Nephron (organoid): ENCODE measurements at regions not wholly inside any gene's neighbourhood (a gene's known extent, or its start where the extent isn't known, plus 50 kb on each side); places are given as distances from the start of the nearest gene placed in this dataset.

Experiments used
- H3K27ac Mint-ChIP-seq, 3 experiments: 2 replicates each; pipeline ENCODE4 v1.8.0; 2020; ENCODE audit warnings: mixed read lengths in 3 of 3, mild to moderate bottlenecking in 2 of 3, moderate library complexity in 1 of 3
- H3K27me3 Mint-ChIP-seq: 2 replicates; pipeline ENCODE4 v1.8.0; 2021; ENCODE audit warnings: low read depth, mild to moderate bottlenecking, moderate library complexity, mixed read lengths
- H3K36me3 Mint-ChIP-seq: 2 replicates; pipeline ENCODE4 v1.8.0; 2020; ENCODE audit warnings: low read depth, mixed read lengths
- H3K4me1 Mint-ChIP-seq: 2 replicates; pipeline ENCODE4 v1.8.0; 2020; ENCODE audit warnings: mixed read lengths
- H3K4me3 Mint-ChIP-seq, 3 experiments: 2 replicates each; pipeline ENCODE4 v1.8.0; 2020; ENCODE audit warnings: mild to moderate bottlenecking in 3 of 3, mixed read lengths in 3 of 3, moderate library complexity in 2 of 3
- H3K9me3 Mint-ChIP-seq: 2 replicates; pipeline ENCODE4 v1.8.0; 2020; ENCODE audit warnings: mixed read lengths
- CTCF ChIP-seq, 3 experiments: fragments of 200-600 bp; sonication (generic); IDR thresholded peaks; one replicate each; pipeline ENCODE4 v1.5.0; 2021; ENCODE audit warnings: antibody characterized with exemption in 3 of 3; ENCODE audit not compliant: unreplicated experiment in 3 of 3

GRCh38 chr11:87463486-87464102 lies 425.9 kb downstream of the TMEM135 start:
- H3K4me3 Mint-ChIP-seq: no peak overlapping the region
- TF ChIP-seq CTCF (IDR thresholded peaks at IDR 0.05; ENCODE audit: unreplicated experiment in 3 of 3): peak; percentile 37 to 49 (median 44)
- peaks cover 28% of the 10 kb centered on the region for H3K4me1 Mint-ChIP-seq
- no peaks in the 10 kb centered on the region for H3K36me3 Mint-ChIP-seq
- H3K9me3 Mint-ChIP-seq: peaks cover 3% of the 10 kb centered on the region
- H3K27ac Mint-ChIP-seq: no peak overlapping the region
- no peaks in the 10 kb centered on the region for H3K27me3 Mint-ChIP-seq

DNA sequence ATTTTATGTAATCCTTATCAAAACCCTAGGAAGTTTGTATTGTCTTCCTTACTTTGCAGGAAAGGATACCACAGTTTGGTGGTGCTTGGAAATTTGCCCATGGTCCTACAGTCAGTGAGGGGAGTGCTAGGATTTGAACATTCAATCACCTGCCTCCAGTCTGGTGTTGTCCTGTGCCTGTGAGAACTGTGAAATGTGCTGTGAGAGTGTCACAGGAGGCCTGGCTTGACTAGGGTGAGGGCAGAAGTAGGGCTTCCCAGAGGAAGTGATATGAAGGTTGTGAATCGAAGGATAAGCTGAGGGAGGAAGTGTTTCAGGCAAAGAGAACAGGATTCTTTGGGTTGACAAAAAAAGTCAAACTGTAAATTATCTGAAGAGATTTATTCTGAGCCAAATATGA lies 424.4 kb downstream of the TMEM135 start:
- Mint-ChIP-seq H3K9me3 (no peaks in the 10 kb centered on the region), H3K4me3 (no peak overlapping the region), H3K27me3 (no peaks in the 10 kb centered on the region), H3K36me3 (no peaks in the 10 kb centered on the region), H3K4me1 (peaks cover 20% of the 10 kb centered on the region), H3K27ac (no peak overlapping the region)
- no peak for TF ChIP-seq CTCF (IDR thresholded peaks at IDR 0.05; ENCODE audit: unreplicated experiment in 3 of 3)

GRCh38 chr11:87460842-87461637 lies 423.3 kb downstream of the TMEM135 start:
- H3K27ac Mint-ChIP-seq: no peak overlapping the region
- H3K4me1 Mint-ChIP-seq: peaks cover 9% of the 10 kb centered on the region
- H3K36me3 Mint-ChIP-seq: no peaks in the 10 kb centered on the region
- H3K9me3 Mint-ChIP-seq: no peaks in the 10 kb centered on the region
- TF ChIP-seq CTCF (IDR thresholded peaks at IDR 0.05; ENCODE audit: unreplicated experiment in 3 of 3): no peak
- H3K27me3 Mint-ChIP-seq: no peaks in the 10 kb centered on the region
- H3K4me3 Mint-ChIP-seq: no peak overlapping the region

GRCh38 chr11:87460279-87460678 lies 422.5 kb downstream of the TMEM135 start:
- H3K9me3 Mint-ChIP-seq: no peaks in the 10 kb centered on the region
- H3K4me3 Mint-ChIP-seq: no peak overlapping the region
- no peak for TF ChIP-seq CTCF (IDR thresholded peaks at IDR 0.05; ENCODE audit: unreplicated experiment in 3 of 3)
- H3K27ac Mint-ChIP-seq: no peak overlapping the region
- H3K36me3 Mint-ChIP-seq: no peaks in the 10 kb centered on the region
- H3K4me1 Mint-ChIP-seq: peaks cover 2% of the 10 kb centered on the region
- H3K27me3 Mint-ChIP-seq: no peaks in the 10 kb centered on the region

GRCh38 chr11:87459351-87459750 lies 421.6 kb downstream of the TMEM135 start:
- Mint-ChIP-seq H3K4me3 (no peak overlapping the region), H3K27me3 (no peaks in the 10 kb centered on the region), H3K27ac (no peak overlapping the region), H3K4me1 (peaks cover 3% of the 10 kb centered on the region), H3K36me3 (no peaks in the 10 kb centered on the region), H3K9me3 (no peaks in the 10 kb centered on the region)
- no peak for TF ChIP-seq CTCF (IDR thresholded peaks at IDR 0.05; ENCODE audit: unreplicated experiment in 3 of 3)

DNA sequence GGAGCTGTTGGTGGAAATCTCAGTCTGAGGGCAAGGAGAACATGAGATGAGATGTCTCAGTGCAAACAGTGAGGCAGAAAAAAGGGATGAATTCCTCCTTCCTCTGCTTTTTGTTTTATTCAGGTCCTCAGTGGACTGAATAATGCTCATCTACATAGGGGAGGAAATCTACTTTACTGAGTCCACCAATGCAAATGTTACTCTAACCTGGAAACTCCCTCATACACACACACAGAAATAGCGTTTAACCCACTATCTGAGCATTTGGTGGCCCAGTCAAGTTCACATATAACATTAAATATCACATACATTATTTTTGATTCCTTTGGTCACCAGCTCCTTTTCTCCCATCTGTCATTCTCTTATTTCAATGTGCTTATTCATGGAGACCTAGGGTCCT lies 418.8 kb downstream of the TMEM135 start:
- no peaks in the 10 kb centered on the region for H3K9me3 Mint-ChIP-seq

More for the DNA sequence above, 418.8 kb downstream of the TMEM135 start:
- H3K4me3 Mint-ChIP-seq: no peak overlapping the region
- H3K36me3 Mint-ChIP-seq: no peaks in the 10 kb centered on the region
- no peaks in the 10 kb centered on the region for H3K27me3 Mint-ChIP-seq
- peaks cover 23% of the 10 kb centered on the region for H3K4me1 Mint-ChIP-seq
- no peak for TF ChIP-seq CTCF (IDR thresholded peaks at IDR 0.05; ENCODE audit: unreplicated experiment in 3 of 3)
- no peak overlapping the region for H3K27ac Mint-ChIP-seq
